ENCODE measurements at regions not wholly inside any gene's neighbourhood (a gene's known extent, or its start where the extent isn't known, plus 50 kb on each side); places are given as distances from the start of the nearest gene placed in this dataset.

- H3K4me1 ChIP-seq, result peaks cover 0 to 14% of the 10 kb centered on the region in 2 donors
- no peaks in the 10 kb centered on the region for H3K27me3 ChIP-seq
- TF ChIP-seq POLR2A (IDR thresholded peaks at IDR 0.05), result no peak
- TF ChIP-seq, protein P1, sequence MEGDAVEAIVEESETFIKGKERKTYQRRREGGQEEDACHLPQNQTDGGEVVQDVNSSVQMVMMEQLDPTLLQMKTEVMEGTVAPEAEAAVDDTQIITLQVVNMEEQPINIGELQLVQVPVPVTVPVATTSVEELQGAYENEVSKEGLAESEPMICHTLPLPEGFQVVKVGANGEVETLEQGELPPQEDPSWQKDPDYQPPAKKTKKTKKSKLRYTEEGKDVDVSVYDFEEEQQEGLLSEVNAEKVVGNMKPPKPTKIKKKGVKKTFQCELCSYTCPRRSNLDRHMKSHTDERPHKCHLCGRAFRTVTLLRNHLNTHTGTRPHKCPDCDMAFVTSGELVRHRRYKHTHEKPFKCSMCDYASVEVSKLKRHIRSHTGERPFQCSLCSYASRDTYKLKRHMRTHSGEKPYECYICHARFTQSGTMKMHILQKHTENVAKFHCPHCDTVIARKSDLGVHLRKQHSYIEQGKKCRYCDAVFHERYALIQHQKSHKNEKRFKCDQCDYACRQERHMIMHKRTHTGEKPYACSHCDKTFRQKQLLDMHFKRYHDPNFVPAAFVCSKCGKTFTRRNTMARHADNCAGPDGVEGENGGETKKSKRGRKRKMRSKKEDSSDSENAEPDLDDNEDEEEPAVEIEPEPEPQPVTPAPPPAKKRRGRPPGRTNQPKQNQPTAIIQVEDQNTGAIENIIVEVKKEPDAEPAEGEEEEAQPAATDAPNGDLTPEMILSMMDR (IDR thresholded peaks at IDR 0.05 in 4 of 5, conservative IDR thresholded peaks at IDR 0.05 in 1 of 5), result no peak
- in situ Hi-C loops (cut with MboI; ENCODE audit: low sequenced_read_pairs in 4 of 4) (no loop called here), intact Hi-C loops (cut with DNase I; ENCODE audit: low total_unique reads) (no loop called here)
- H3K27ac ChIP-seq, result no peak overlapping the region
- DNase-seq (no peak), ATAC-seq (no peak)
- no peak overlapping the region for H3K4me3 ChIP-seq
- no peaks in the 10 kb centered on the region for H3K36me3 ChIP-seq
- no peaks in the 10 kb centered on the region for H3K9me3 ChIP-seq
These were observed 540.1 kb upstream of the FZD8 start for GRCh38 chr10:36182179-36182566.

DNA sequence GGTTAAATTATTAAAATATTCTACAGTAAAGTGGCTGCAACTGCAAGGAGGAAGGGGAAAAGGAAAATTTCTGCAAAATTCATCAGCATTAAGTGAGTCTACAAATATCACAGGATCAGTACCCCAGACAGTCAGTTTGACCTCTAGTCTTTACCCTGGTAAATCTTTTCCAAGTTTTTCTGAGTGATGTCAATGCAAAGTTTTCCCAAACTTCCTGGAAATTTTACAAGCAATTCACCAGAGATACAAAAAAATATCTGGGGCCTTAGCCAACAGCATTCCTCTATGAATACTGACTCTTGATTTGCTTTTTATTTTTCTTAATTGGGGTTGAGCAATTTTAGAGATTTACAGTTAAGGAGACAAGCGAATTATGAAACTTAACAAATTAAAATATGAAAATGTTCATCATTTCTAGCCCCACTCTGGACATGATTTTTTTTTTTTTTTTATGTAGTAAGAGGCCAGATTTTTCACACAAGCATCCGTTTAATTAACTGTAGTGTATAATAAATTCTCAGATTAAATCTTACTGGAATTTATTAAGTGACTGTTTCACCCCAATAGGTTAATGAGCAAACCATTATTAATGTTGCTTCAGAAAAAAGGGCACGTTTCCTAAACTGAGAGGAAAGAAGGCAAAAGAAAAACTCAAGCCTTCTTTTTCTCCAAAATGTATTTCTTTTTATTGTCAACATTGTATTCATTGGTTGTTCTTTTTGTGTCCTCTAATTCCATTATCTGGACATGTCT is 539.5 kb upstream of the FZD8 start:
- no peak for DNase-seq
- intact Hi-C loops (cut with DNase I; ENCODE audit: low total_unique reads), result no loop called here
- TF ChIP-seq, protein P1 (IDR thresholded peaks at IDR 0.05 in 4 of 5, conservative IDR thresholded peaks at IDR 0.05 in 1 of 5), result no peak
- TF ChIP-seq POLR2A (IDR thresholded peaks at IDR 0.05), result no peak
- Histone ChIP-seq H3K27me3 (no peaks in the 10 kb centered on the region), H3K27ac (no peak overlapping the region), H3K9me3 (no peaks in the 10 kb centered on the region), H3K4me1 (peaks cover 0 to 14% of the 10 kb centered on the region in 2 donors), H3K36me3 (no peaks in the 10 kb centered on the region), H3K4me3 (no peak overlapping the region)
- no peak for ATAC-seq
- in situ Hi-C loops (cut with MboI; ENCODE audit: low sequenced_read_pairs in 4 of 4), result no loop called here

DNA sequence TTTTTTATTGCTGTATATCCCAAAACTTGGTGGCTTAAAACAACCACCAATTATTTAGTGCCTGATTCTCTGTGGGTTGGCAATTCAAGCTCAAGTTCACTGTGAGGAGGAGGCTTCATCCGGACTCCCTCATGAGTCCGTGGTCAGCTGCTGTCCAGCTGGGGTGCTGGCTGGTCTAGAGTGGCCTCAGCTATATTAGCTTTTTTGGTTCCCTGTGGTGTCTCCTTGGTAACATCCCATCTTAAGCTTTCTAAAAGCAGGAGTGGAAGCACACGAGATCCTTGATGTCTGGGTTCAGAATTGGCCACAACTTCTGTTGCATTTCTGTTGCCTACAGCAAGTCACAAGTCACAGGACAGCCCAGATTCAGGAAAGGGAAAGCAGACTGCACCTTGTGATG is 536.5 kb upstream of the FZD8 start:
- Histone ChIP-seq H3K27me3 (no peaks in the 10 kb centered on the region), H3K27ac (no peak overlapping the region), H3K4me3 (no peak overlapping the region), H3K36me3 (no peaks in the 10 kb centered on the region), H3K4me1 (peaks cover 0 to 14% of the 10 kb centered on the region in 2 donors), H3K9me3 (no peaks in the 10 kb centered on the region)
- TF ChIP-seq, protein P1 (IDR thresholded peaks at IDR 0.05 in 4 of 5, conservative IDR thresholded peaks at IDR 0.05 in 1 of 5), result no peak
- TF ChIP-seq POLR2A (IDR thresholded peaks at IDR 0.05), result no peak
- in situ Hi-C loops (cut with MboI; ENCODE audit: low sequenced_read_pairs in 4 of 4), result no loop called here
- DNase-seq (no peak), ATAC-seq (no peak)
- intact Hi-C loops (cut with DNase I; ENCODE audit: low total_unique reads), result no loop called here

GRCh38 chr10:36177071-36177470 is 535.0 kb upstream of the FZD8 start:
- no peaks in the 10 kb centered on the region for H3K27me3 ChIP-seq
- TF ChIP-seq, protein P1 (IDR thresholded peaks at IDR 0.05 in 4 of 5, conservative IDR thresholded peaks at IDR 0.05 in 1 of 5), result no peak
- H3K9me3 ChIP-seq, result no peaks in the 10 kb centered on the region
- H3K27ac ChIP-seq, result no peak overlapping the region
- no peak for DNase-seq
- H3K4me1 ChIP-seq, result peaks cover 3 to 7% of the 10 kb centered on the region in 2 donors
- no peak overlapping the region for H3K4me3 ChIP-seq
- no peaks in the 10 kb centered on the region for H3K36me3 ChIP-seq
- no peak for ATAC-seq
- intact Hi-C loops (cut with DNase I; ENCODE audit: low total_unique reads), result loop anchor here (2.0 kb wide), 1 partner anchor 74 kb away; no protein-coding TSS in a partner anchor
- in situ Hi-C loops (cut with MboI; ENCODE audit: low sequenced_read_pairs in 4 of 4), result no loop called here

Data from gastrocnemius medialis (tissue), 4 donors.